HuH-7 (cell line): ENCODE measurements at regions not wholly inside any gene's neighbourhood (a gene's known extent, or its start where the extent isn't known, plus 50 kb on each side); places are given as distances from the start of the nearest gene placed in this dataset.

Source experiments
- DNase-seq: peaks from one replicate; pipeline ENCODE4 v3.0.0; 2011; ENCODE audit warnings: low spot score

DNA sequence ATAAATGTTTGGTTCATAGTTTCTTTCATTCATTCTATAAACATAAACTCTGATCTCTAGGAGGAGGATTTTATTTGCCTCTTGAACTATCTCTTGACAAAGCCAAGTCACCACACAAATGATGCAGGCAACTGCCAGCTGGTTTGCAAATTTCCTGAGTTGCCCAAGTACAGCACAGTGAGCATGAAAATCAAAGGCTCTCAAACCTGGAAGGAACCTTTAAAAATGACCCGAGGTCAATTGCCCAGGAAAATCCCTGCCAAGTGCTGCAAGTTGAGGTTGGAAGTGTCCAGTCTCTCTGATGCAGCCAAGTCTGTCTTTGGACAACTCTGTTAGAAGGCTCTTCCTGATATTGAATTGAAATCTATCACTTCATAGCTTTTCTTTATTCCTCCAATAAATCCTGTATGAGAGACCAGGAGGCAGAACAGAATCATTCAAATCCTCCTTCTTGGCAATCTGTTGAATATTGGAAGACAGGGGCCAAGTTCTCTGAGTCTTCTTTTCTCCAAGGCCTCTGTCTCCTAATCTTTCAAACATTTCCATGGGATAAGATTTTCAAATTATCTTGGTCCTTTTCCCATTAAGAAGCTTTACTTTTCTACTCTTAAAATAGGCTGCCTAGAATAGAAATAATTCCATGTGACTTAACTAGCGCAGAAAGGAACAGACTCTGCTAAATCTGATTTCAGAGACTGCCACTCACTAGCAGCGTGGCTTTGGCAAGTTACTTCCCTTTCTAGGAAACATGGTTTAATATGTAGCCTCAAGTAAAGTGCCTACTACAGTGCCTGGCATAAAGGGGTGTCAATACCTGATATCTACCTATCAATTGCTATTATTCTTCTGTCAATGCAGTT lies 159.2 kb downstream of the SNX18 start:
- DNase-seq, result no peak

DNA sequence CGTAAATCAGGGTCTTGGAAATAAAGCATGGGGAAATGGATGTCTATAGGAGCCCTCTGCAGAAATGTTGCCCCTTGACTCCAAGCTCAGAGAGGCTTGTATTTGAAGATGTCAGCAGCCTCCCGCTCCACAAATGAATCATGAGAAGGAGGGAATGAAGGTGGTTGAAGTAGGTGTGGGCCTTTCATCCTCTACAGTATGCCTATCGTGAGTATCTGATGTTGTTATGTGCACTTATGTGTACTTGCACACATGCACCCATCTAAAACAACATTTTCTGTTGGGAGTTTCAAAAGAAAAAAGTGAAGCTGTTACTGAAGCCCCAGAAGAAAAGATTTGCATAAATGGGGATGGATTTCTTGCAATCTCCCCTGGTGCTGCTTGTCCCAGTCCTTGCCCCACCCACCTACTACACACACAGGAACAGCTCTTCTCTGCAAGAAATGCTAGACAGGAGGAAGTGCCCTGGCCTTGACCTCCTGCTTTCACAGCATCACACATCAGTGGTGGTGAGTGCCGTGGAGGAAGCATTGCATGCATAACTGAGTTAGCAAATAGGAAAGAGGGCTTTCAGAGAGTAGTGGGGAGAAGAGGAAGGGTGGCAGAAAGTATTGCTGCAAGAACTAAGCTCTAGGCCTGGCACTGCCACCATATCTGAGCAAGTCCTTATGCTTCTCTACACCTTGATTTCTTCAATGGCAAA lies 156.1 kb downstream of the SNX18 start:
- no peak for DNase-seq

DNA sequence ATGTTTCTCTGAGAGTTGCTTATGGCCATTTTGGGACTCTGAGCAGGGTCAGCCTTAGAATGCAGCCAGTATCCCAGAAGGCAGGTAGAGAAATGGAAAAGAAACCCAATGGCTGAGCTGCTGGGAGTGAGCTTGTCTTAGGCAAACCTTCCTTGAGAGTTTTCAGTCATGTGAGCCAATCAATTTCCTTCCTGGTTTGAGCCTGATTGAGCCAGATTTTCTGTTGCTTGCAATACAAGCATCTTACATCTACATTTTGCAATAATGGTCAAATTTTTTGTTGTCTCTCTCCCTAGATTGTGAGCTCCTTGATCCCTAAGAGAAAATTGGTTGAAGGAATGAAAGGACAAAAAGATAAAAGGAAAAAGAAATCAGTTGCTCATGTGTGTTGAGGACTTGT lies 155.3 kb downstream of the SNX18 start:
- no peak for DNase-seq

DNA sequence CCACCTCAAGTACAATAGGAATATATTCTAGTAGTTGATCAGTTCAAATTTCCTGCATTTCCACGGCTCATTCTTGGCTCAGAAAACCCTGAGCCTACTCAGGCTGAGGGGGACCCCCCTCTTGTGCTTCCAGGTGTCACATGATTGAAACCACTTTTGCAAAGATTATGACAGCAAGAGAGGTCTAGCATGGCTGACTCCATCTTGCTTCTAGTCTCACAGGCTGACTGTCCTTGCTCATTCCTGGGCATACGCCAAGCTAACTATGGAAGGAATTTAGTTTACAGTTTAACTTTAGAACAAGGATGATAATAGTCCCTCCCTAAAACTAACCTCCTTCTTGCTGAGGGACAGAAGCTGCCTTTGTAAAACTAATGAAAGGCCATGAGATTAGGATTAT lies 154.1 kb downstream of the SNX18 start:
- no peak for DNase-seq

DNA sequence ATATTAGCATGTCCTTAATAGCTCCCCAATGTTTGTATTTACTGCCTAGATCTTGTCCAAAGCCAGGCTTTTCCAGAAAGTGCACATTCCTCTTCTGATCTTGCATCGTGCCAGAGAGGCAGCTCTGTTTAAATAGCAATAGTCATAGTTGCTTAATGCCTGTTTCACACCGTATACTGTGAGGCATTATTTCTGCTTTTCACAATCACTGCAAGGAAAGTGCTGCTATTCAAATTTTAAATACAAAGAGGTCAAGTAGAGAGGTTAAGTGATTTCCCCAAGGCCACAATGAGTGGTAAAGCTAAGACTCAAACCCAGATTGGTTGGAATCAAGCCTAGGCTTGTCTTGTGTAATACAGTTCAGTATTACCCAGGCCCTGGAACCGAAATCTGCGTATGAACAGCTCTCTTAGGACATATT lies 153.6 kb downstream of the SNX18 start:
- DNase-seq, result no peak

DNA sequence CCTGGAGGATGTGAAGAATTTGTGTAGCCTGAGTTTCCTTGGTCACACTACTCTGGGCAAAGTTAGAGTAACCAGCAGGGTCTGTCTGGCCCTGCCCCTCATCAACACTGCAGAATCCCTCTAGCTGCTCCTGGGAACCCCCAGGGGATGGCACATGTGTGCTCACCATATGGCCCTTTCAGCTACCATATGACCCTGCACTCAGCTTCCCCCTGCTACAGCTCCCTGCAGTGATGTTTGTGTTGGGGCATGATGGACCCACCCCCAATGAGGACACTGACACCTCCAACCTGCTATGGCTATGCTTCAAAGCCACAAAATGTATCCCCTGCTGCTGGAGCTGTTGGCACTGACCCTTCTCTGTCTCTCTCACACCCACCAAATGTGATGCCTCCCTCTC lies 152.7 kb downstream of the SNX18 start:
- DNase-seq, result no peak

DNA sequence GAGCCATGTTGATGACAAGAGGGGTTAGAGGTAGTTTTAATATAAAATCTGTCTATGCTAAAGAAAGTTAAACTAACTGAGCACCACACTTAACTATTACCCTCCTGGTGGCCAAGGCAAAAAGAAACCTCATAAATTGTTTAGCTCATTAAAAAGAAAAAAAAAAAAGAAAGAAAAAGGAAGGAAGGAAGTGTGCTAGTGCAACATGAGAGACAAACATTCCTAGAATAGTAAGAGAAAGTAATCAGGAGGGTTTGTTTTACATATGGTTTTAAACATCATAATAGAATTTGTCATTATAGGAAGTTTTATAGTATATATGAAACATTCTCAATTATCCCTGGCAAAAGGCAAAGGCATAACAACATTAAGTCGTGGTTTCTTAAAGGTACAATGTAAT lies 152.3 kb downstream of the SNX18 start:
- DNase-seq, result no peak

DNA sequence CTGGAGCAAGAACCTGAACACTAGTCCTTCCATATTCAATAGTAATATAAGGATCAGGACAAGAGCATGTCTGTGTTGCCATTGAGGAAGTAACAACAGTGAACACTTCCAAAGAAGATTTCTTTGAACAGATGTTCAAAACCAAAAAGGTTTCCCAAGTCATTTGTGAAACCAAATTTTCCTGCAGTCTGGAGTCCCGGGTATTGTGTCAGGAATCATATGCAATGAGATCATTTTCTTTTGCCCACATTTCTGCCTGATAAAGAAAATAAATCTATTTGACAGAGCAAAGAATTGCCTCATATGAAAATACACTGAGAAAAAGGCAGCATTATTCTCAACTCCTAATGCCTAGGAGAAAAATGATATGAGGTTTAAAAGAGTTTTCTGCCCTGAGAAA lies 151.7 kb downstream of the SNX18 start:
- no peak for DNase-seq

DNA sequence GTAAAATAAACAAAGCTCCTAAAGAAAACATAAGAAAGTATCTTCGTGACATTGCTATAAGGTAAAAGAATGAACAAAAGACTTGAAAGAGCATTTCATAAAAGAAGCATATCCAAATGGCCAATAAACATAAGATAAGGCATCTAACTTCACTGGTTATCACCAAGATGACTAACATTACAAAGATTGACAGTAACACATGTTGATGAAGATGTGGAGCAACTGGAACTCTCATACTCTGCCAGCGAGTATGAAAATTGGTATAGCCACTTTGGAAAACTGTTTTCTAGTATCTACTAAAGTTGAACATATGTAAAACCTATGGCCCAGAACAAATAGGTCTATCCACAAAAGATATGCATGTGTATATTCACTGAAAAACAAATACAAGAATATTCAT lies 150.5 kb downstream of the SNX18 start:
- no peak for DNase-seq

DNA sequence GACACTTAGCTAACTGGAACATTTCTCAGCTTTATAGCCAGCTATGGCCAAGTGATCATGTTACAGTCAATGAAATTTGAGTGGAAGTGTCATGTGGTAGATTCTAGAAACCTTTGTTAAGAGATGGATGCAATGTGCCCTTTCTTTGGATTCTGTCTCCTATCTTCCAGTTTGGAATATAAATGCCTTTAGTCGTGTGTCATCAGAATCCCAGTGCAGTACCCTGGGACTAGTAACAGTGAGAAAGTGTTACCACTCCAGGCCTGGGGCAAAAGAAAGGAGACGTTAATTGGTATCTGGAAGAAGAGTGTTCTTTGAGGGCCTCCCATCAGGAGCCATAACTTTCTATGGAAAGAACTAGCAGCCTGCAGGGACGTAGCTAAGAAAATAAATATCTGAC lies 149.6 kb downstream of the SNX18 start:
- DNase-seq, result no peak

DNA sequence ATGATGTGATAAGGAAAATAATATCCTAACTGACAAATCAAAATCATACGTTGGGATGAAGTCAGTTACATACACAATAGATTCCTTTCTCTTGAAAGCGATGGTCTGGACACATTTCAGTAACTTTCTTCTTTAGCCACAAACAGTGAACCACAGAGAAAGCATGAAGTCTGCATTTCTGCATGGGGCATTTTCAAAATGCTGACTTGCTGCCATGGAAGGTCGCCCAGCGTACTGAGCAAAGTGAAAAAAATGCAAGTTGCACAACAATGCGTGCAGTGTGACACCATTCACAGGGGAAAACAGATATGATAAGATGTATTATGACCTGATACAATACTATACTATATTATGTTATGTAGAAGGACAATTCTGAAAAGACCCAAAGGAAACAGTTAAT lies 146.3 kb downstream of the SNX18 start:
- no peak for DNase-seq

DNA sequence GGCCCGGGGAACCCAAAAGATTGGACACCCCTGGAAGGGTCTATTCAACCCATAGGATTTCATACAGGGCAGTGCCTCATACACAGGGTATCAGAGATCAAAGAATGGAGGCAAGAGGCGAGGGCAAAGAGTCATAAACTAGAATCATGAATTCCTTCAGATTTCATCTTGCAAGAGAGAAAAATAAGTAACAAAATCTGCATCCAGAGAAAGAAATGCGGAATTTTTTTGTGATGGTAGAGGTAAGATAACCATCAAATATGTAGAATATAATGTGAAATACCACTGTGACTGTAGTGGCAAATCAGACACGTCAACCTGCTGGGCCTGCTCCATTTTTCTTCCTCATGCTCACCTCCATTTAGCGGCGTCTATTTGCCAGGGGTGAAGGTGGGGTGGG lies 143.6 kb downstream of the SNX18 start:
- DNase-seq, result no peak

DNA sequence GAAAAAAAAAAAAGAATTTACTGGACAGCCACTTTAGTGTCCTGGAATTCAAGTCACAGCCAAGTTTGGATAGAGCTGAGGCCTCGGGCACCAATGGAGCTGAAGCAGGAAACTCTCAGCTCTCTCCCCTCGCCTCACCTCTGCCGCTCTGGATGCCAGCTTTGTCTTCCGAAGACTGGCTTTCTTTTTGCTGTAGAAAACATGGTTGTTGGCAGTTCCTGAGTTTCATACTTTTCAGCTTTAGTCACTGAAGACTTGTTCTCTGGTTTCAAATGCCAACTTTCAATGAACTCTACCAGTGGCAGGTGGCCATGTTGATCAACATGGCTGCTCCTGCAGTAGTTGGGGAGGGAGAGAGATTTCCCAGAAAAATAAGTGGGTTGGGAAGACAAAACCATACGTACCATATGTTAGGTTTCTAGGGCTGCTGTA lies 142.2 kb downstream of the SNX18 start:
- no peak for DNase-seq

DNA sequence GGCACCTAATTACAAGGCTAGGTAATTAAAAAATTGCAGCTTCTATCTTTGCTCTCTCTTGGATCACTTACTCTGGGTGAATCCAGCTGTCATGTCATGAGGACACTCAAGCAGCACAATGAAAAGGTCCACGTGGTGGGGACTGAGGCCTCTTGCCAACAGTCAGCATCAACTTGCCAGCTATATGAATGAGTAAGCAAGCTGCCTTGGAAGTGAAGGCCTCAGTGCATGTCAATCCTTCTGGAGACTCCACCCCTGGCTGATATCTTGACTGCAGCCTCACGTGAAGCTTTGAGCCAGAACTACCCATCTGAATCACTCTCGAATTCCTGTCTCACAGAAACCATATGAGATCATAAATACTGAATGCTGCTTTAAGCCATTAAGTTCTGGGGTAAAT lies 140.5 kb downstream of the SNX18 start:
- no peak for DNase-seq

DNA sequence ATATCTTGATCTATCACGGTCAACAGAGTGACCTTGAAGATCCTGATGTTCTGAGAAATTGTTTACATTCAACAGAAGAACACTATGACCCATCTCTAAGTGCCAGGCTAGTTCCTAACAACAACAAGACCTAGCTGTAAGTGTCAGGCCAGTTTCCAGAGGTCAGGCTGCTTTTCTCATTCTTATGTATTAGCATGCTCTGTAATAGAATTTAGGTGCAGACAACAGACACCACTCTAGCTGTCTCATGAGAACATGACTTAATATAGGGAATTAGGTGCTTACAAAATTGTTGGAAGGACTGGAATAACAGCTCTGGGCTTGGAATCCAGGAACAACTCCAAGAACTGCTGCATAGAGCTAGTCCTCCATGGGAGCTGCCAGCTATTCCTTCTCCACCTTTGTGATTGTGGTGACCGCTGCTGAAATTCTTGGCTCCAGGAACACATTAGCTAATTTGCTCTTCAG lies 138.7 kb downstream of the SNX18 start:
- DNase-seq, result no peak

DNA sequence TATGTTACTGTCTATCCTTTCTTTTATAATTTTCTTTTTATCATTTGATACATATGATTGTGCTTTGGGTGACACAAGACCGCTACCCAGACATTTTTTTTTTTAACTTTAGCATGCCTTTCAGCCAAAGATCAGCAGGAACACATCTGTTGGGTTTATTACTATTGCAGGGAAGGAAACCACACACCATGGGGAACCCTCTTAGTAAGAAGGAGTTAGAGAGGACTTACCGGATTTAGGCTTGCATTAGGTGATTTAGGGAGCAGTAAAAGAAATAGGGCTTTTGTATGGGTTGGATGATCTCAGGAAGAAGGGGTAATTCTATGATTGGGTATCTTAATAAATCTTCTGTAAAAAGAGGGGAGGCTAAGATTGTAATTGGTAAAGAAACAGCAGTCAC lies 138.2 kb downstream of the SNX18 start:
- DNase-seq, result no peak

DNA sequence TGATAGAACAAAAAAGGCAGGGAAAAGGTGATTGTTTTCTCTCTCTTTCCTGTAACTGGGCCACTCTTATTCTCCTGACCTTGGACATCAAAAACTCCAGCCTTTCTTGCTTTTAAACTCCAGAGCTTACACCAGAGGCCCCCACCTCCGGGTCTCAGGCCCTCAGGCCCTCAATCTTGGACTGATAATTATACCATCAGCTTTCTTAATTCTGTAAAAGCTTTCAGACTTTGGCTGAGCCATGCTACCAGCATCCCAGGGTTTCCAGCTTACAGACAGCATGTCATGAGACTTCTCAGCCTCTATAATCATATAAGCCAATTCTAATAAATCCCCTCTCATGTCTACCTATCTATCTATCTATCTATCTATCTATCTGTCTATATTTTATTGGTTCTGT lies 137.7 kb downstream of the SNX18 start:
- no peak for DNase-seq

DNA sequence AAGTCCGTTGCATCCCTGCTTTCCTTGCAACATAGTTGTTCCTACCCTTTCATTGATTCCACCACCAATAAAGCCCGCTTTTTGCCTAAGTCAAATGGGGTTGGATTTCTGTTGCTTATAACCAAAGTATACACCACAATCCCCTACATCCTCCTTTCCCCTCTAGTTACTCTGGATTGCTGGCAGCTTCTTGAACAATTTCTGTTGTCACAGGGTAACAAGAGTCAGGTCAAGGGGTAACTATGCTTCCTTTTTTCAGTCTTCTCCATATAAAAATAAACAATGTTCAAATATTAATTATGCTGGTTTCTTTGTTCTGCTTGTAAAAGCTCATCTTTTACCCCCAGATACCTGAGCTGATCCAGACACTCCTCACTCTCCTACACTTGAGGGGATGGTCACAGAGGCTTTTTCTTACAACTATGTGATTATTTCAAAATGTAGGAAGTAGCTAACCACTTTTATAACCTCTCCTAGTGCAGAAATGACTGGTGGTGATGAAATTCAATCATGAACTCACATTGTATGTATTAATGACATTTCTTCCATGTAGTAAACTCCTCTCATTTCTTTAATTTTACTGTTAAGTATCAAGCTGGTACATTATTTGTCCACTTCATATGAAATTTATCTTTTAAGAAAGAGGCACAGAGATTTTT lies 136.5 kb downstream of the SNX18 start:
- no peak for DNase-seq

DNA sequence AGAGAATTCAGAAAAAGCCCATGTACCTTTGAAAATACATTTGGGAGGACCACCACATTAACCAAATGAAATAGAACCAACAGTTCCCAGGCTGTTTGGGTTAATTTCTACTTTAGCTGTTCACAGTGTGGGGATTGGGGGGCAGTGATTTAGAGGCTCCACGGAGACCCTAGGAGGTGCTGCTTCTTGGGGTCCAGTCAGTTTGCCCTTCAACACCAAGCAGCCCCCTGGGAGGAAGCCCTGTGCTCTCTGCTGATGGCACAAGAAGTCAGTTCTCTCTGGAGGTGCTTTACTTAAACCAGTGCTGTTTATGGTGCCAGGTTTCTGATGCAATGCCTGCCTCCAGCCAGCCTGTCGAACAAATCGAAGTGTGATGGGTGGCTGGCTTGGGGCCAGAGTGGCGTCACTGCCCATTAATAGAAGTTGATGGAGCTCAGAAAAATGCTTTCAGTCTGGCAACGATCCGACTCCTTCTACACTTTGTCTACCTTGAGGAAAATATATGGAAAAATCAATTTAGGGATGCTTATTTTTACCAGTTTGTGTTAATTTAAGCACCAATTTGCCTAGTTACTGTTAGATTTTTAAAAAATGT lies 134.0 kb downstream of the SNX18 start:
- no peak for DNase-seq

DNA sequence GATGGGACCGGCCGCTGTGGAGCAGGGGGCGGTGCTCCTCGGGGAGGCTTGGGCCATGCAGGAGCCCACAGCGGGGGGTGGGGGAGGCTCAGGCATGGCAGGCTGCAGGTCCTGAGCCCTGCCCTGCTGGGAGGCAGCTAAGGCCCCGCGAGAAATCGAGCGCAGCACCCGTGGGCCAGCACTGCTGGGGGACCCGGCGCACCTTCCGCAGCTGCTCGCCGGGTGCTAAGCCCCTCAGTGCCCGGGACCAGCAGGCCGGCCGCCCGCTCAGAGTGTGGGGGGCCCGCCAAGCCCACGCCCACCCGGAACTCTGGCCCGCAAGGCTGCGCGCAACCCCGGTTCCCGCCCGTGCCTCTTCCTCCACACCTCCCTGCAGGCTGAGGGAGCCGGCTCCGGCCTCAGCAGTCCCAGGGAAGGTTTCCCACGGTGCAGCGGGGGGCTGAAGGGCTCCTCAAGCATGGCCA lies 131.5 kb downstream of the SNX18 start:
- no peak for DNase-seq

DNA sequence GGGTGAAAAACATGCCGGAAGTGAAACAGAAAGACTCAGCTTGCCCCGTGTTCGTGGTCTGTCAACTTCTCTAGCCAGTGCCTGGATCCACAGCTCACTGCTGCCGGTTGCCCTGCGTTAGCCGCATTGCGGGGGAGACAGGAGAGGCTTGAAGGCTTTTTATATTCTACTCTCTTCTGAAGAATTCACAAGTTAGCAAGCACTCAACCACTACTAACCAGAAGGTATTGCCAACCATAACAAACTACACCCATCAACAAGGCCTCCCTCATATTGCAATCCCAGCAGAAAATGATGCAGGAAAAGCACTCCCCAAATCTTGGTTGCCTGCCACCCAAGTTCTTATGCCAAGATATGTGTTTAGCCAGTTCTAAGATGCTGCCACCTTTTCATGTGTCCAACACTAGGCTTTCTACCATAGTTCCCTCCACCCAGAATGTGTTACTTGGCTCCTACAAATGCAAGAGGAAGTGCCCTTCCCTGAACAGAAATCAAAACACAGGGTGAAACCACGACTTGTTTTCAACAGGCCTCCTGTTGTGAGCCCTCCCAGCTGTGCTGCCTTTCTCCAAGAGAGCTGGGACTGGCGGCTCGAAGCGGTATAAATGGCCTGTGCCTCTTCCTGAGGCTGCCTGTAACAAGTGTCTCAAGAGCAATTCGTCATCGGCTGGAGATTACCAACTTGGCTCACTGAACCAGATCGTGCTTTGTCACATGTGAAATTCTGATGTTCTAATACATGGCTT lies 129.0 kb downstream of the SNX18 start:
- DNase-seq, result no peak

DNA sequence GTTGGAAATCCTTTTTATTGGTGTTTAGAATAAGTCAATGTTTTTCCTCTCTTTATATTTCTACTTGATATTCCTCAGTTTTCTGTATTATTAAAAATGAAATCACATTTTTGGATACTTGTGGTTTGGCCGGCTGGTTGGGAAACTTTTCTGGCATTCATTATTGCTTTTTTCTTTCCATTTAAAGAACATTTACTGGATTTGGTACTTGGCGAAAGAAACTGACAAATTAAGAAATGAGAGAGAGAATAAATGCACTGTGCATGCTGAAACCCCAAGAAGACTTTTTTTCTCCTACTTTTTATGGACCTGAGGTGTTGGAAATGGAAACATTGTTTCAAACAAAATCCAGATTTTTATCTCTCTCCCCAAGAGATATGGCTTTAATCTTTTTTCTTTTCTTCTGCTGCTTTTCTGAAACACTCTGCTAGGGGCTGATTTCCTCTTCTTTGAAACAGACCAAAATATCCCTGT lies 128.4 kb downstream of the SNX18 start:
- no peak for DNase-seq
